ACHN (cell line): ENCODE measurements at regions not wholly inside any gene's neighbourhood (a gene's known extent, or its start where the extent isn't known, plus 50 kb on each side); places are given as distances from the start of the nearest gene placed in this dataset.

Experiments
- DNase-seq: peaks from one replicate; pipeline ENCODE4 v3.0.0-alpha.2; 2015
- in situ Hi-C: cut with HindIII; loops from 2 replicates; pipeline ENCODE4 v1.10.0; 2017; ENCODE audit warnings: low sequenced_read_pairs, low pct_ligation_motif_present, low pct_unique_long_range_greater_than_20kb

- DNase-seq = no peak
- in situ Hi-C loops = no loop called here
Observed at GRCh38 chr9:2243666-2244555, 228.8 kb downstream of the SMARCA2 start.

- no peak for DNase-seq
- in situ Hi-C loops = no loop called here
Observed at GRCh38 chr9:2247340-2247739, 232.2 kb downstream of the SMARCA2 start.

- in situ Hi-C loops = no loop called here
- no peak for DNase-seq
Observed at GRCh38 chr9:2248768-2249265, 233.7 kb downstream of the SMARCA2 start.

- in situ Hi-C loops = no loop called here
- DNase-seq = no peak
Observed at GRCh38 chr9:2253636-2254580, 238.8 kb downstream of the SMARCA2 start.

- in situ Hi-C loops = no loop called here
- no peak for DNase-seq
Observed at GRCh38 chr9:2255128-2255527, 240.0 kb downstream of the SMARCA2 start.

GRCh38 chr9:2257248-2257929 lies 242.2 kb downstream of the SMARCA2 start:
- no peak for DNase-seq
- in situ Hi-C loops = no loop called here

- in situ Hi-C loops = no loop called here
- peak; percentile 39 for DNase-seq
Observed at GRCh38 chr9:2260417-2261306, 245.5 kb downstream of the SMARCA2 start.

GRCh38 chr9:2261421-2262103 lies 246.4 kb downstream of the SMARCA2 start:
- no peak for DNase-seq
- in situ Hi-C loops = no loop called here

- in situ Hi-C loops = no loop called here
- DNase-seq = no peak
Observed at GRCh38 chr9:2262386-2263071, 247.4 kb downstream of the SMARCA2 start.

GRCh38 chr9:2263111-2263510 lies 248.0 kb downstream of the SMARCA2 start:
- no peak for DNase-seq
- in situ Hi-C loops = no loop called here

GRCh38 chr9:2263665-2264064 lies 248.5 kb downstream of the SMARCA2 start:
- no peak for DNase-seq
- in situ Hi-C loops = no loop called here

- no peak for DNase-seq
- in situ Hi-C loops = no loop called here
Observed at GRCh38 chr9:2264081-2264480, 248.9 kb downstream of the SMARCA2 start.

GRCh38 chr9:2267181-2267745 lies 252.1 kb downstream of the SMARCA2 start:
- no peak for DNase-seq
- in situ Hi-C loops = no loop called here

GRCh38 chr9:2269778-2270177 lies 254.6 kb downstream of the SMARCA2 start:
- DNase-seq = no peak
- in situ Hi-C loops = no loop called here

- no peak for DNase-seq
- in situ Hi-C loops = no loop called here
Observed at GRCh38 chr9:2270565-2270964, 255.4 kb downstream of the SMARCA2 start.

GRCh38 chr9:2271426-2271825 lies 256.3 kb downstream of the SMARCA2 start:
- in situ Hi-C loops = no loop called here
- DNase-seq = no peak
